GM23338 (cell line): ENCODE measurements at regions not wholly inside any gene's neighbourhood (a gene's known extent, or its start where the extent isn't known, plus 50 kb on each side); places are given as distances from the start of the nearest gene placed in this dataset.

Experiments used
- ATAC-seq: fragments of 200-7000 bp; cut with Tn5 transposase; 3 replicates; pipeline ENCODE4 v1.9.1; 2020
- DNase-seq: peaks from one replicate; pipeline ENCODE4 v3.0.0-alpha.2; 2015; ENCODE audit warnings: low spot score
- H2AFZ ChIP-seq: fragments of 200-600 bp; sonication (generic); 2 replicates; pipeline ENCODE4 v1.8.0; 2016; ENCODE audit warnings: antibody characterized with exemption, mild to moderate bottlenecking, moderate library complexity
- H3F3A ChIP-seq: fragments of 200-600 bp; sonication (generic); replicated peaks from 2 replicates; pipeline ENCODE4 v1.8.0; 2017; ENCODE audit warnings: antibody characterized with exemption, mixed run types, low read depth
- H3K27ac ChIP-seq: fragments of 200-600 bp; sonication (generic); 2 replicates; pipeline ENCODE4 v1.6.1; 2016; ENCODE audit warnings: low read depth
- H3K27me3 ChIP-seq: fragments of 200-600 bp; sonication (generic); 2 replicates; pipeline ENCODE4 v1.8.0; 2016; ENCODE audit warnings: mild to moderate bottlenecking, mixed run types, moderate library complexity; ENCODE audit not compliant: insufficient read depth
- H3K36me3 ChIP-seq: fragments of 200-600 bp; sonication (generic); 2 replicates; pipeline ENCODE4 v1.8.0; 2016; ENCODE audit warnings: mild to moderate bottlenecking; ENCODE audit not compliant: insufficient read depth
- H3K4me1 ChIP-seq: fragments of 200-600 bp; sonication (generic); 2 replicates; pipeline ENCODE4 v1.8.0; 2016; ENCODE audit warnings: mild to moderate bottlenecking, moderate library complexity; ENCODE audit not compliant: insufficient read depth
- H3K4me2 ChIP-seq: fragments of 200-600 bp; sonication (generic); 2 replicates; pipeline ENCODE4 v1.7.1; 2017; ENCODE audit warnings: mixed run types
- H3K4me3 ChIP-seq: fragments of 200-600 bp; sonication (generic); 2 replicates; pipeline ENCODE4 v1.6.1; 2016; ENCODE audit warnings: mixed run types
- H3K79me2 ChIP-seq: fragments of 200-600 bp; sonication (generic); replicated peaks from 2 replicates; pipeline ENCODE4 v1.8.0; 2017; ENCODE audit warnings: mild to moderate bottlenecking; ENCODE audit not compliant: insufficient read depth
- H3K9me2 ChIP-seq: fragments of 200-600 bp; sonication (generic); 2 replicates; pipeline ENCODE4 v1.8.0; 2017; ENCODE audit not compliant: insufficient read depth
- H4K20me1 ChIP-seq: fragments of 200-600 bp; sonication (generic); replicated peaks from 2 replicates; pipeline ENCODE4 v1.8.0; 2017; ENCODE audit warnings: mild to moderate bottlenecking; ENCODE audit not compliant: insufficient read depth
- H3K27ac Mint-ChIP-seq: 2 replicates; pipeline ENCODE4 v1.8.0; 2020; ENCODE audit warnings: inconsistent platforms, mild to moderate bottlenecking, moderate library complexity, mixed read lengths
- H3K27me3 Mint-ChIP-seq: 3 replicates; pipeline ENCODE4 v1.8.0; 2022; ENCODE audit warnings: low read depth, mild to moderate bottlenecking, moderate library complexity, mixed read lengths, inconsistent platforms; ENCODE audit not compliant: insufficient read depth, poor library complexity
- H3K36me3 Mint-ChIP-seq: 3 replicates; pipeline ENCODE4 v1.8.0; 2021; ENCODE audit warnings: low read depth, mild to moderate bottlenecking, inconsistent platforms, moderate library complexity, mixed read lengths
- H3K4me1 Mint-ChIP-seq: 3 replicates; pipeline ENCODE4 v1.8.0; 2020; ENCODE audit warnings: mild to moderate bottlenecking, inconsistent platforms, mixed read lengths
- H3K4me3 Mint-ChIP-seq: 3 replicates; pipeline ENCODE4 v1.8.0; 2021; ENCODE audit warnings: moderate library complexity, mild to moderate bottlenecking, inconsistent platforms, mixed read lengths
- H3K9me3 Mint-ChIP-seq: 3 replicates; pipeline ENCODE4 v1.8.0; 2020; ENCODE audit warnings: moderate library complexity, mild to moderate bottlenecking, inconsistent platforms, mixed read lengths
- CREB1 ChIP-seq: fragments of 250-450 bp; sonication (Bioruptor Pico); IDR thresholded peaks from 2 replicates; pipeline ENCODE4 v1.5.0; 2020; ENCODE audit warnings: low read depth, mild to moderate bottlenecking, moderate library complexity
- ETS1 ChIP-seq: IDR thresholded peaks from 2 replicates; pipeline ENCODE4 v1.6.1; 2016; ENCODE audit warnings: antibody characterized with exemption
- EZH2 ChIP-seq: fragments of 200-600 bp; sonication (generic); IDR thresholded peaks from one replicate; pipeline ENCODE4 v1.8.0; 2017; ENCODE audit warnings: antibody characterized with exemption, mild to moderate bottlenecking, low read depth; ENCODE audit not compliant: unreplicated experiment
- EZH2phosphoT487 ChIP-seq: fragments of 200-600 bp; sonication (generic); IDR thresholded peaks from one replicate; pipeline ENCODE4 v1.8.1; 2018; ENCODE audit warnings: antibody characterized with exemption; ENCODE audit not compliant: unreplicated experiment
- JUNB ChIP-seq: IDR thresholded peaks from one replicate; pipeline ENCODE4 v1.6.1; 2016; ENCODE audit warnings: antibody characterized with exemption; ENCODE audit not compliant: unreplicated experiment
- NANOG ChIP-seq: IDR thresholded peaks from 2 replicates; pipeline ENCODE4 v1.6.1; 2016; ENCODE audit warnings: antibody characterized with exemption, borderline replicate concordance
- POLR2AphosphoS5 ChIP-seq: IDR thresholded peaks from 2 replicates; pipeline ENCODE4 v1.6.1; 2016; ENCODE audit warnings: antibody characterized with exemption, low read depth
- REST ChIP-seq: IDR thresholded peaks from one replicate; pipeline ENCODE4 v1.6.1; 2018; ENCODE audit warnings: antibody characterized with exemption; ENCODE audit not compliant: unreplicated experiment
- STAT1 ChIP-seq: IDR thresholded peaks from one replicate; pipeline ENCODE4 v1.6.1; 2016; ENCODE audit warnings: antibody characterized with exemption; ENCODE audit not compliant: unreplicated experiment
- ZNF114 ChIP-seq: fragments of 250-450 bp; sonication (Bioruptor Pico); IDR thresholded peaks from 2 replicates; pipeline ENCODE4 v1.5.0; 2020; ENCODE audit warnings: mild to moderate bottlenecking, moderate library complexity
- ZNF462 ChIP-seq: fragments of 250-450 bp; sonication (Bioruptor Pico); IDR thresholded peaks from 2 replicates; pipeline ENCODE4 v1.5.0; 2020; ENCODE audit warnings: mild to moderate bottlenecking, moderate library complexity

GRCh38 chr1:218763538-218763937 lies 410.1 kb upstream of the LYPLAL1 start:
- no peak for ATAC-seq
- TF ChIP-seq JUNB = no peak
- no peak for TF ChIP-seq ZNF462 (CRISPR knock-in tag)
- no peak for TF ChIP-seq EZH2phosphoT487
- no peak for TF ChIP-seq NANOG
- no peak for TF ChIP-seq POLR2AphosphoS5
- TF ChIP-seq ETS1 = no peak
- no peak for TF ChIP-seq CREB1 (CRISPR knock-in tag)
- no peak for TF ChIP-seq REST
- no peak for TF ChIP-seq EZH2
- TF ChIP-seq ZNF114 (CRISPR knock-in tag) = no peak
- no peak for TF ChIP-seq STAT1

More at GRCh38 chr1:218763538-218763937, 410.1 kb upstream of the LYPLAL1 start:
- Histone ChIP-seq H3K27ac (no peak overlapping the region), H3K4me3 (no peak overlapping the region), H4K20me1 (no peaks in the 10 kb centered on the region), H3K9me2 (no peaks in the 10 kb centered on the region), H3F3A (no peaks in the 10 kb centered on the region), H3K27me3 (no peaks in the 10 kb centered on the region), H3K4me2 (no peak overlapping the region), H3K79me2 (no peaks in the 10 kb centered on the region), H3K36me3 (no peaks in the 10 kb centered on the region), H3K4me1 (no peaks in the 10 kb centered on the region), H2AFZ (no peak overlapping the region)
- no peaks in the 10 kb centered on the region for H3K9me3 Mint-ChIP-seq
- no peak overlapping the region for H3K27ac Mint-ChIP-seq
- H3K36me3 Mint-ChIP-seq = no peaks in the 10 kb centered on the region
- no peaks in the 10 kb centered on the region for H3K27me3 Mint-ChIP-seq
- no peak for DNase-seq
- H3K4me1 Mint-ChIP-seq = no peaks in the 10 kb centered on the region
- no peak overlapping the region for H3K4me3 Mint-ChIP-seq
